SK-N-SH (cell line): ENCODE measurements at regions not wholly inside any gene's neighbourhood (a gene's known extent, or its start where the extent isn't known, plus 50 kb on each side); places are given as distances from the start of the nearest gene placed in this dataset.

Experiments
- CHD2 ChIP-seq: fragments of 150-350 bp; IDR thresholded peaks from 2 replicates; pipeline ENCODE4 v1.6.1; 2018; ENCODE audit warnings: low read length; ENCODE audit not compliant: partially characterized antibody
- CTCF ChIP-seq: fragments of 200-600 bp; sonication (generic); IDR thresholded peaks from 2 replicates; pipeline ENCODE4 v1.6.1; 2017; ENCODE audit warnings: antibody characterized with exemption, mild to moderate bottlenecking, moderate library complexity
- EZH2phosphoT487 ChIP-seq: fragments of 200-600 bp; sonication (generic); IDR thresholded peaks from 2 replicates; pipeline ENCODE4 v1.6.1; 2017; ENCODE audit warnings: low read depth, mixed run types, mild to moderate bottlenecking, antibody characterized with exemption, moderate library complexity, borderline replicate concordance
- FOXJ3 ChIP-seq: sonication (generic); formaldehyde crosslinking; IDR thresholded peaks from 2 replicates; pipeline ENCODE4 v1.5.1; 2020; ENCODE audit warnings: mild to moderate bottlenecking, missing genetic modification reagents
- GATA2 ChIP-seq: sonication (generic); formaldehyde crosslinking; IDR thresholded peaks from 2 replicates; pipeline ENCODE4 v1.5.0; 2020; ENCODE audit warnings: mild to moderate bottlenecking, missing genetic modification reagents
- REST ChIP-seq: IDR thresholded peaks from 2 replicates; pipeline ENCODE4 v1.6.1; 2012; ENCODE audit warnings: mild to moderate bottlenecking, low read depth, low read length, moderate library complexity
- SMC3 ChIP-seq: IDR thresholded peaks from 2 replicates; pipeline ENCODE4 v1.6.1; 2012; ENCODE audit warnings: low read depth, low read length, improper control_type of control experiment
- TF ChIP-seq, protein P1 (sequence below): IDR thresholded peaks from 2 replicates; pipeline ENCODE4; 2012

DNA sequence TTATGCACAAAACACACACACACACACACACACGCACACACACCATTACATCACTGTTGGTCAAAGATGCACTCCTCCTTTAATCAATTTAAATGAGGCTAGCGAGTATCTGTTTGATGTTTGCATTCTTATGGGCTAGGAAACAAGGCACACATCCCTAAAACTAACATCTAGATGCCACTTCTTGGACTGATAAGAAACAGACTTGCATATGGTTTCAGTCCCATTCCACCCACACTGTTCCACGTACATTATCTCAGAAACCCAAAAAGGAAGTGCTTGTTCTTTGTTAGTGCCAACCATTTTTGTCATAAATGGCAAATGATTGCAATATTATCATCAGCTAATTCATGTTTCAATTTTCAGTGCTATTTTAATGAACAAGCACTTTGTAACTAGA is 69.5 kb downstream of the CCR1 start:
- TF ChIP-seq EZH2phosphoT487 (no peak), FOXJ3 (no peak), SMC3 (no peak), GATA2 (CRISPR knock-in tag) (no peak), CTCF (no peak), REST (no peak), CHD2 (no peak)
- TF ChIP-seq, protein P1, sequence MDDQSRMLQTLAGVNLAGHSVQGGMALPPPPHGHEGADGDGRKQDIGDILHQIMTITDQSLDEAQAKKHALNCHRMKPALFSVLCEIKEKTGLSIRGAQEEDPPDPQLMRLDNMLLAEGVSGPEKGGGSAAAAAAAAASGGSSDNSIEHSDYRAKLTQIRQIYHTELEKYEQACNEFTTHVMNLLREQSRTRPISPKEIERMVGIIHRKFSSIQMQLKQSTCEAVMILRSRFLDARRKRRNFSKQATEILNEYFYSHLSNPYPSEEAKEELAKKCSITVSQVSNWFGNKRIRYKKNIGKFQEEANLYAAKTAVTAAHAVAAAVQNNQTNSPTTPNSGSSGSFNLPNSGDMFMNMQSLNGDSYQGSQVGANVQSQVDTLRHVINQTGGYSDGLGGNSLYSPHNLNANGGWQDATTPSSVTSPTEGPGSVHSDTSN = no peak
